HG03060 (cell line): ENCODE measurements at regions not wholly inside any gene's neighbourhood (a gene's known extent, or its start where the extent isn't known, plus 50 kb on each side); places are given as distances from the start of the nearest gene placed in this dataset.

ENCODE experiments used
- ATAC-seq: cut with Tn5 transposase; IDR thresholded peaks from one replicate; pipeline ENCODE4 v1.9.1; 2021; ENCODE audit warnings: low read depth, moderate number of reproducible peaks; ENCODE audit not compliant: unreplicated experiment

GRCh38 chr1:163864207-163864606, 542.5 kb downstream of the NUF2 start:
- ATAC-seq = no peak

GRCh38 chr1:163866564-163866963, 544.8 kb downstream of the NUF2 start:
- ATAC-seq = no peak

DNA sequence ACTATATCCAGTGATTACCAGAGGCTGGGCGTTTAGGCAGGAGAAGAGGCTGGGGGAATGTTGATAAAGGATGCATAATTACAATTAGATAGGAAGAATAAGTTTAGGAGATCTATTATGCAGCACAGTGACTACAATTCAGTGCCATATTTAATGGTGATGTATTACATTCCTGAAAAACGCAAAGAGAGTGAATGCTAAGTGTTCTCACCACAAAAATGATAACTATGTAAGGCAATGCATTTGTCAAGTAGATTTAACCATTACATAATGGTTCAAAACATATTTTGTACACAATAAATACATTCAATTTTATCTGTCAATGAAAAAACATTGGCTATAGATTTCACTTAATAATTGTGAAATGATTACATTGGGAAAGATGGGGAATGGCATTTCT, 548.9 kb downstream of the NUF2 start:
- no peak for ATAC-seq

- no peak for ATAC-seq
Measured at GRCh38 chr1:163872067-163872466, 550.3 kb downstream of the NUF2 start.

DNA sequence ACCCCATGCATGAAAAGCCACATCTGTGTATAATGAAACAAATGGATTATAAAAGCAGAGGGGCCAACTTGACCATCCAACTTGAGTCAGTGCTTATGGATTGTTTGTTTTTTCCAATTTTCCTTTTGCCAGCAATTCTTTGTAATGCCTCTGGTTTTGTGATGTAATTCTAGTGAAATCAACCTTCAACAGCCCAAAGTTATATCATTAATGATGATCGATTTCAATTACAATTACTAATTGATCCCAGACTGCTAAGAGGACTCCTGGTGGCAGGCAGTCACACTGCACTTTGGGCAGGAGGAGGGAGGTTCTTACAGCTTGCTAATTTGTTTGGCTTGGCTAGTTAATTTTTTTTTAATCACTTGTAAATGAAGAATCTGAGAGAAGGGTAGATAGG, 552.3 kb downstream of the NUF2 start:
- ATAC-seq = no peak

- ATAC-seq = no peak
Measured at GRCh38 chr1:163875200-163875926, 553.6 kb downstream of the NUF2 start.

DNA sequence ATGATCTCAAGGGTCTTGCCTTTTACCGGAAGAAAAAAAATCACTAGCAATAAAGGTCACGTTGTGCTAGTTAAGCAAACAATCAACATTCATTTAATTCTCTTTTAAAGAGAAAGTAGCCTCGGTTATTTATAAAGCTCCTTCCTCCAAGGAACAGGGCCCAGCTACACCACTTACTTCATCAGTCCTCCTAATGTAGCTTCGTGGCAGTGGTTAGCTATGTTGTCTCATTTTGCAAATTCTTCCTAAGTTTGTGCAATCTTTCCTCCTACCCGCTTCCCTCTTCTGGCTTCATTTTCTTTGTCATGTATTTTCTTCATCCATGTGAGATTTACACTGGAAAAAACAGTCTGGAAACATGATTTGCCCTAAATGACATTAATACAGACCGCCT, 554.2 kb downstream of the NUF2 start:
- no peak for ATAC-seq

GRCh38 chr1:163876546-163876945, 554.8 kb downstream of the NUF2 start:
- ATAC-seq = no peak

- ATAC-seq = no peak
Measured at GRCh38 chr1:163877016-163877415, 555.3 kb downstream of the NUF2 start.

DNA sequence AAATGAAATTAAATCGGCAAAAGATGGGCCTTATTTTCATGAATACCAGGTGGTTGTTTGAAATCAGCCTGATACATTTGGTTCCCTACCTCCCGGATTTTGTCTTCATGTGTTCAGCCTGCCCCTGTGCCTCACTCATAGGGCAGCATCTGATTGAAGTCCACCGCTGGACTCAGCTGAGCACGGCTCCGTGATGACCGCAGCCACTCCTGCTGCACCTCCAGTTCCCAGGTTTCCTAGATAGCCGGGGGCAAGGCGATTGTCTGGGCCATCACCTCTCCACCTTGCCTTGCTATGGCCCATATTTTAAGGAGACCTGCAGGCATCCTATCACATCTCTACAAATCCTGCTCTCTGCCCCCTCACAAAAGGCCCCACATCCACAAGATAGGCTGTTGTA, 563.8 kb downstream of the NUF2 start:
- ATAC-seq = no peak

DNA sequence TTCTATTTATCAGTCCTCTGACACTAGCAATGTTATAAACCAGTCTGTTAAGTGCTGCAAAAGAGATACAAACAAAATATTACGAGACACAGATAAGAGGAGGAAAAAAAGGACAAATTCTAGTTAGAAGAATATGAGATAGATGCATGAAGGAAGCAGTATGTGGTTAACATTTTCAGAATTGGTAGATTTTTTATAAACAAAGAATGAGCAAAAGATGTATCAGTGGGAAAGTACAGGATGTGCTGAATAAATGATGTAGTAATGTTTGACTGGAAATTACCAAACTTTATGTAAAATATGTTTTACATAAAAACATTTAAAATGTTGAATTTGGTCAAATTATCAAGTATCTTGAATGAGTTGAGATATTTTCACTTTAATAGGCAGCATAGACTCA, 574.2 kb downstream of the NUF2 start:
- ATAC-seq = no peak

DNA sequence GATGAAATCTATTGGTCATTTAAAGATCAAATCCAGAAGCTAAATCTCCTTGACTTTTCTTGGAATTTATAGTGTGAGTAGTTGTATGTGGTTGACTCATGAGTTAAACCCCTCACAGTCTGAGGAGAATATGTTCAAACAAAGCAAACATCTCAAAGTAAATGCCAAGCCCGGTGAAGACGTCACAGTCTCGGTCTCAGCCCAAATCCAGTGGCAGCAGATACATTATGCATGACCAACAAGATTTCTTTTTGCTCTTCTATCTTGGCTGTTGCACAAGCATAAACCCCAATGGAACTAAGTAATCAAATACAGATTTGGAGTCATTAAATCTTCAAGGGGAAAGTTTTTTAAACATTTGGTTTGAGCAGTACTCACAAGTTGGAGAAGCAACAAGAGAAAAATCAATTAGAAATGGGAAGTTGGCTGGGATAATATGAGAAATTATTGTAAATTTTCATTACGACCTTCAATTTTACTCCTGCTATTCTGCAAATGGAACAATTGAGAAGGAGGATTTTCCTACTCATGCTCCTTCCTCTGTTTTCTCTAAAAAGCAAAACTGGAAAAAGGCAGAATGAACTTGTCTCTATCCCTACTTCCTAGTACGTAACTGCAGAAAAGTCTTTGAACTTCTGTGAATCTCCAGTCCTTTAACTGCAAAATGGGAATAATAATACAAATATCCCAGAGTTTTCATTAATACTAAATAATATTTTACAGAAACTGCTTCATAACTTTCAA, 575.8 kb downstream of the NUF2 start:
- ATAC-seq = no peak

DNA sequence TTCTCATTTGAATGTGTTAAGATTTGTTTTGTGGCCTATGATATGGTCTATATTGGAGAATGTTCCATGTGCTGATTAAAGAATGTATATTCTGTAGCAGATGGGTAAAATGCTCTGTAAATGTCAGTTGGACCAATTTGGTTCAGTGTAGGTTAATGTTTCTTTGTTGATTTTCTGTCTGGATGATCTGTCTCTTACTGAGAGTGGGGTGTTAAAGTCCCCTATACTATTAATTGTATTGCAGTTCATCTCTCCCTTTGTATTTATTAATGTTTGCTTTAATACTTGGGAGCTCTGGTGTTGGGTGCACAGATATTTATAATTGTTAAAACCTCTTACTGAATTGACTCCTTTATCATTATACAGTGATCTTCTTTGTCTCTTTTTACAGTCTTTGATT, 584.5 kb downstream of the NUF2 start:
- ATAC-seq = no peak

GRCh38 chr1:163912170-163912884, 590.6 kb downstream of the NUF2 start:
- no peak for ATAC-seq

- ATAC-seq = peak; percentile 84
Measured at GRCh38 chr1:163914785-163915413, 593.1 kb downstream of the NUF2 start.

DNA sequence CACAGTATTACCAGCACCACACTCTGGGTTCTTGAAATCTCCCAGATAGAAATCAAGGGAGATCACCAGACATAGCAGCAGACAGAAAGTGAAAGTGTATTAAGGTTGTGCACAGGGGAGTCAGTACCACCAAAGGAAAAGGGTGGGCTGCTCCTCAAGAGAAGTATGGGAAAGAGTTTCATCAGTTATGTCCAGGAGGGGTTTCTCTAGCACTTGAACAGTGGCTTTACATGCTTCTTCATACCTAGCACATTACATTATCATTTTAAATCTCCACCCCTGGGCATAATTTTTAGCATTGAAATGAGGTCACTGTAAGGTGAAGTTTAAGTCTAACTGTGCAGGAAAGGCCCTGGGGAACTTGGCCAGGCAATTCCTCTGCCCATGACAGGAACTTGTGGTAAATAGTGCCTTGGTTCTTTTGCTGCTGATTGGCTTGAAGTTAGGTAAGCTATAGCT, 601.0 kb downstream of the NUF2 start:
- ATAC-seq = peak; percentile 64

- no peak for ATAC-seq
Measured at GRCh38 chr1:163924041-163924440, 602.3 kb downstream of the NUF2 start.

DNA sequence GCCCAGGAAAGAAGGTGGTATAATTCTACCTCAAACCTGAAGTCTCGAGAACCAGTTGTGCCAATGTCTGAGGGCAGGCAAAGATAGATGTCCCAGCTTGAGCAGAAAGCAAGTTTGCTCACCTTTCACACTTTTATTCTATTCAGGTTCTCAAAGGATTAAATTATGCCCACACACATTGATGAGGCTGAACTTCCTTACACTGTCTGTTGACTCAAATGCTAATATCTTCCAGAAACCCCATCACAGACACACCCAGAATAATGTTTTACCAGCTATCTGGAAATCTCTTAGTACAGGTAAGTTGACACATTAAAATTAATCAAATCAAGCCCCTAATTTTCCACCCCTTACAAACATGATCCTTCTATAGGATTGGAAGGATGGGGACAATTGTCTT, 605.7 kb downstream of the NUF2 start:
- no peak for ATAC-seq

DNA sequence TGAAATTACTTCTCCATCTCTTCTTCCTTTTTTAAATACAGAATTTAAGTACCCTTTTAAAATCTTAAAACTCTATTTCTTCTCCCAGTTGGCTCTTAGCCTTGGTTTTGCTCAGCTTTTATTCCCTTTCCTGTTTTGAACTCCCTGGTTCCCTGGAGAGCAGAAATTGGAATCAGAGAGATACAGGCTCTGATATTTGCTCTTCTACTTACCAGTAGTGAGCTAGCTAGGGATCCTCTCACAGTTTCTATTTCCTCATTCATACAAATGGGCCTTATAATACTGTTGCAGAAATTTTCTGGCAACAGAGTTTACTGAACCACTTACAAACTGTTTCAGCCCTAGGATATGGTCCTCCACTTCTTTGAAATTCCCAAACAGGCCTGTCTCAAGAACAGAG, 606.3 kb downstream of the NUF2 start:
- no peak for ATAC-seq

DNA sequence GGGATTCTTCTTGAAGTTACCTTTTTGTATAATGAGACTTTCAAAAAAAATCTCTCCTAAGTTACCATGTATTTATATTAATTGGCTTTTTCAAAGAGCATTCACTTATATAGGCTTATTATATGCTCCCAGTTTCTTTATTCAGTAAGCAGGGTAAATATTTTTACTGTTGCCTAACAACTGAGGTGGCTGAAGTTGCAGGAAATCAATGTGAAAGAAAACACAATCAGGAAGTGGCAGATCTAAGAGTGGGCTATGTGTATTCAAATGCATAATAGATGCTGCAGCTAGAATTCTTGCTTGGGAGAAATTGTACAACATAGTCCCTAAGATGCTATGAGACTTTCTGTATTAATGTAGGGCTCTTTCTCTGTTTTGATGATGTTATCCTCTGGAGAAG, 606.9 kb downstream of the NUF2 start:
- ATAC-seq = no peak

DNA sequence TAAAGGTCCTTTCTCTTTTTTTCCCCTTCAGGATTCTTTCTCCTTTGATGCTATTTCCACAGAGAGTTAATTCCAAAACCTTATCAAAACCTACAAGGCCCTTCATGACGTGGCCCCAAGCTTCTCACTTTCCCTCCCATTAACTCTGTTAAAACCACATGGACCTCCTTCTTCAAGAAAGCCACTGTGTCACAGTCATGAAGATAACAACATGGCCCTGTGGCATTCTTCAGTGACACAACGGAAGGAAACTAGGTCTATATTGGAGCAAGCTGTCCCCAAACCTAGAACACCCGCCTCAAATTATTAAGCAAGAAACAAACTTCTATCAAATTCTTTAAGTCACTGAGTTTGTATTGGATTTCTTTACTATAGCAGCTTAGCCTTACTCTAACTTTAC, 611.1 kb downstream of the NUF2 start:
- no peak for ATAC-seq
